ENCODE measurements at regions not wholly inside any gene's neighbourhood (a gene's known extent, or its start where the extent isn't known, plus 50 kb on each side); places are given as distances from the start of the nearest gene placed in this dataset.
A peak's percentile ranks its signal among the peaks of the same experiment; 100 is the strongest.

- no peak for TF ChIP-seq CTCF (IDR thresholded peaks at IDR 0.05)
- no peak for TF ChIP-seq POLR2A (IDR thresholded peaks at IDR 0.05)
- 90 to 92% methylated on average over 3 of the region's 3 CpGs for WGBS, 2 donors
- Histone ChIP-seq H3K4me3 (no peak overlapping the region), H3K27ac (no peak overlapping the region), H3K27me3 (no peaks in the 10 kb centered on the region), H3K36me3 (no peaks in the 10 kb centered on the region), H3K9me3 (no peaks in the 10 kb centered on the region), H3K4me1 (no peaks in the 10 kb centered on the region)
- DNase-seq: no peak
- ATAC-seq (ENCODE audit: low FRiP score in 2 of 2): no peak
Observed at GRCh38 chr4:59838236-59838635, 1361.9 kb upstream of the ADGRL3 start.

- H3K9me3 ChIP-seq: no peaks in the 10 kb centered on the region
- WGBS, 2 donors: 49 to 61% methylated on average over 1 of the region's 1 CpG
- no peak for DNase-seq
- no peaks in the 10 kb centered on the region for H3K27me3 ChIP-seq
- ATAC-seq (ENCODE audit: low FRiP score in 2 of 2): no peak
- no peak overlapping the region for H3K4me3 ChIP-seq
- no peak overlapping the region for H3K27ac ChIP-seq
- H3K4me1 ChIP-seq: no peaks in the 10 kb centered on the region
- TF ChIP-seq POLR2A (IDR thresholded peaks at IDR 0.05) (no peak), EP300 (IDR thresholded peaks at IDR 0.05) (no peak), POLR2AphosphoS5 (IDR thresholded peaks at IDR 0.05) (no peak), CTCF (IDR thresholded peaks at IDR 0.05) (no peak)
- no peaks in the 10 kb centered on the region for H3K36me3 ChIP-seq
Observed at GRCh38 chr4:59841698-59842097, 1358.4 kb upstream of the ADGRL3 start.

GRCh38 chr4:59848457-59848856 is 1351.7 kb upstream of the ADGRL3 start:
- H3K4me1 ChIP-seq: no peaks in the 10 kb centered on the region
- ATAC-seq (ENCODE audit: low FRiP score in 2 of 2) (no peak), DNase-seq (no peak)
- no peaks in the 10 kb centered on the region for H3K36me3 ChIP-seq
- TF ChIP-seq EP300 (IDR thresholded peaks at IDR 0.05) (no peak), CTCF (IDR thresholded peaks at IDR 0.05) (no peak), POLR2A (IDR thresholded peaks at IDR 0.05) (no peak), POLR2AphosphoS5 (IDR thresholded peaks at IDR 0.05) (no peak)
- no peaks in the 10 kb centered on the region for H3K27me3 ChIP-seq
- no peak overlapping the region for H3K4me3 ChIP-seq
- no peak overlapping the region for H3K27ac ChIP-seq
- no peaks in the 10 kb centered on the region for H3K9me3 ChIP-seq
- WGBS, 2 donors: 74 to 82% methylated on average over 2 of the region's 2 CpGs

GRCh38 chr4:59855630-59856352 is 1344.3 kb upstream of the ADGRL3 start:
- ATAC-seq (ENCODE audit: low FRiP score in 2 of 2) (peak in 1 of 2 donors; percentile 46), DNase-seq (peak in 1 of 2 donors; percentile 46)
- Histone ChIP-seq H3K27ac (no peak overlapping the region), H3K27me3 (no peaks in the 10 kb centered on the region), H3K4me1 (no peaks in the 10 kb centered on the region), H3K9me3 (no peaks in the 10 kb centered on the region), H3K36me3 (no peaks in the 10 kb centered on the region), H3K4me3 (no peak overlapping the region)
- TF ChIP-seq EP300 (IDR thresholded peaks at IDR 0.05) (no peak), CTCF (IDR thresholded peaks at IDR 0.05) (no peak), POLR2AphosphoS5 (IDR thresholded peaks at IDR 0.05) (no peak), POLR2A (IDR thresholded peaks at IDR 0.05) (no peak)
- WGBS, 2 donors: 91 to 92% methylated on average over 13 to 17 of the region's 18 CpGs

- DNase-seq (no peak), ATAC-seq (ENCODE audit: low FRiP score in 2 of 2) (no peak)
- Histone ChIP-seq H3K9me3 (no peaks in the 10 kb centered on the region), H3K4me3 (no peak overlapping the region), H3K27me3 (no peaks in the 10 kb centered on the region), H3K27ac (no peak overlapping the region), H3K36me3 (no peaks in the 10 kb centered on the region), H3K4me1 (no peaks in the 10 kb centered on the region)
- WGBS, 2 donors: 78 to 81% methylated on average over 3 of the region's 3 CpGs
- TF ChIP-seq POLR2A (IDR thresholded peaks at IDR 0.05) (no peak), CTCF (IDR thresholded peaks at IDR 0.05) (no peak), EP300 (IDR thresholded peaks at IDR 0.05) (no peak), POLR2AphosphoS5 (IDR thresholded peaks at IDR 0.05) (no peak)
Observed at GRCh38 chr4:59869056-59869455, 1331.1 kb upstream of the ADGRL3 start.

Data from upper lobe of left lung (tissue), 6 donors.